Thyroid gland (tissue), 4 donors: ENCODE measurements at regions not wholly inside any gene's neighbourhood (a gene's known extent, or its start where the extent isn't known, plus 50 kb on each side); places are given as distances from the start of the nearest gene placed in this dataset.

ENCODE experiments used
- DNase-seq, 2 donors: peaks; one replicate each; pipeline ENCODE4 v3.0.0-alpha.2; 2019
- H3K27ac ChIP-seq, 3 donors: fragments of 200-600 bp; sonication (generic); 1 replicate in 2 of 3; 2 replicates in 1 of 3; pipeline ENCODE4 v1.5.1; 2016 to 2019; ENCODE audit warnings: mild to moderate bottlenecking in 1 of 3, moderate library complexity in 1 of 3
- H3K27me3 ChIP-seq: fragments of 200-600 bp; sonication (generic); one replicate; pipeline ENCODE4 v1.5.1; 2019
- H3K36me3 ChIP-seq, 2 donors: fragments of 200-600 bp; sonication (generic); one replicate each; pipeline ENCODE4 v1.5.1; 2016 to 2019
- H3K4me1 ChIP-seq, 2 donors: fragments of 200-600 bp; sonication (generic); one replicate each; pipeline ENCODE4 v1.5.1; 2017 to 2019
- H3K4me3 ChIP-seq, 3 donors: fragments of 200-600 bp; sonication (generic); replicated peaks in 1 of 3; 1 replicate in 2 of 3; 2 replicates in 1 of 3; pipeline ENCODE4 v1.5.1; 2016; ENCODE audit warnings: mild to moderate bottlenecking in 1 of 3
- H3K9me3 ChIP-seq: fragments of 200-600 bp; sonication (generic); one replicate; pipeline ENCODE4 v1.5.1; 2017
- POLR2A ChIP-seq, 2 donors: fragments of 450-650 bp; IDR thresholded peaks; one replicate each; pipeline ENCODE4 v1.6.1; 2017; ENCODE audit warnings: antibody characterized with exemption in 2 of 2, mild to moderate bottlenecking in 2 of 2, moderate library complexity in 1 of 2
- WGBS, 2 donors: methylation state at CpG; one replicate each; pipeline ENCODE4 v1.1.5; 2017; 5-methylcytosine and 5-hydroxymethylcytosine counted together
- intact Hi-C: fragments of 100-400 bp; cut with DNase I; formaldehyde crosslinking; loops from one replicate; pipeline ENCODE4 v1.15.1; 2023
- TF ChIP-seq, protein P1 (sequence below), 6 experiments: fragments of 200-600 bp in 3 of 6; fragments of 450-650 bp in 3 of 6; sonication (generic) in 3 of 6; IDR thresholded peaks; one replicate each; pipeline ENCODE4 v1.5.1; 2016 to 2019; ENCODE audit warnings: antibody characterized with exemption in 6 of 6, mild to moderate bottlenecking in 2 of 6, inconsistent platforms in 1 of 6, moderate library complexity in 1 of 6

DNA sequence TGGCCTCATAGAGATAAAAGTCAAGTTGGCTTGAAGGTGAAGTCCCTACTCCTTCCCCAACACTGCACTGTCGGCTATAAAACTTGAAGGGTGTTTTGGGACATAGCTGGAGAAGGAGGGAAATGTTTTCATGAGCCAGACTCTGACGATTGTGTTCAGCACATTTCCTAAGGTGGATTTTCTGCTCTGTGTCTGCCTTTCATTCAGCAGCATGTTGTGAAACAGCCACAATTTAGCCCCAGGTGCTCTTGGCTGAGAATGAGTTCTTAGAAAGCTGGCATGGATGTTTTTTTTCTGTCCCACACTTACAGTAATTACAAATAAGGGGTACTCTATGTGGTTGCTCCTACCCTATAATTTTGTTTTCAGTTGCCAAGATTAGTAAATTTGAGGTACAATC, 492.4 kb downstream of the MCTP2 start:
- Histone ChIP-seq H3K4me3 (no peak overlapping the region), H3K27me3 (no peaks in the 10 kb centered on the region), H3K27ac (no peak overlapping the region), H3K9me3 (no peaks in the 10 kb centered on the region), H3K4me1 (no peaks in the 10 kb centered on the region), H3K36me3 (no peaks in the 10 kb centered on the region)
- 48 to 53% methylated on average over 2 of the region's 2 CpGs for WGBS, 2 donors
- TF ChIP-seq, protein P1, sequence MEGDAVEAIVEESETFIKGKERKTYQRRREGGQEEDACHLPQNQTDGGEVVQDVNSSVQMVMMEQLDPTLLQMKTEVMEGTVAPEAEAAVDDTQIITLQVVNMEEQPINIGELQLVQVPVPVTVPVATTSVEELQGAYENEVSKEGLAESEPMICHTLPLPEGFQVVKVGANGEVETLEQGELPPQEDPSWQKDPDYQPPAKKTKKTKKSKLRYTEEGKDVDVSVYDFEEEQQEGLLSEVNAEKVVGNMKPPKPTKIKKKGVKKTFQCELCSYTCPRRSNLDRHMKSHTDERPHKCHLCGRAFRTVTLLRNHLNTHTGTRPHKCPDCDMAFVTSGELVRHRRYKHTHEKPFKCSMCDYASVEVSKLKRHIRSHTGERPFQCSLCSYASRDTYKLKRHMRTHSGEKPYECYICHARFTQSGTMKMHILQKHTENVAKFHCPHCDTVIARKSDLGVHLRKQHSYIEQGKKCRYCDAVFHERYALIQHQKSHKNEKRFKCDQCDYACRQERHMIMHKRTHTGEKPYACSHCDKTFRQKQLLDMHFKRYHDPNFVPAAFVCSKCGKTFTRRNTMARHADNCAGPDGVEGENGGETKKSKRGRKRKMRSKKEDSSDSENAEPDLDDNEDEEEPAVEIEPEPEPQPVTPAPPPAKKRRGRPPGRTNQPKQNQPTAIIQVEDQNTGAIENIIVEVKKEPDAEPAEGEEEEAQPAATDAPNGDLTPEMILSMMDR (IDR thresholded peaks at IDR 0.05) = no peak
- TF ChIP-seq POLR2A (IDR thresholded peaks at IDR 0.05) = no peak
- intact Hi-C loops = no loop called here
- no peak for DNase-seq

DNA sequence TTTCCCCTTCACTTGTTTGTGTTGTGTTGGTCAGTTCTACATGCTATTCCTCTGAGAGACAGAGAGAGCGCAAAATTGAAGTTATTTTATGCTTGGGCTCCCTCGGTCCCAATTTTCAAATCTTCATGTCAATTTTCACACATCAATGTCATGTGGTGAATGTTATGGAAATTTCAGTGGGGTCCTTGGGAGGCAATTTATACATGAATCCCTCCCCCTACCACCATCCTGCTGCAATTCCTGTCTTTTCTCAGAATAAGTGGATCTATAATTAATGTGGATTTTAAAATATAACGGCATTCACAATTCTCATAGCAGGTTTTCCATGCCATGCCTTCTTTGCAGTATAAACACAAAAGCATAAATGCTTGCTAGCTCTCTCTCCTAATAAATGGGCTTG, 499.9 kb downstream of the MCTP2 start:
- H3K9me3 ChIP-seq = no peaks in the 10 kb centered on the region
- no peak for DNase-seq
- intact Hi-C loops = no loop called here
- no peak for TF ChIP-seq POLR2A (IDR thresholded peaks at IDR 0.05)
- TF ChIP-seq, protein P1 (IDR thresholded peaks at IDR 0.05) = no peak
- no peaks in the 10 kb centered on the region for H3K27me3 ChIP-seq
- WGBS, 2 donors = 79 to 85% methylated on average over 3 of the region's 3 CpGs
- no peaks in the 10 kb centered on the region for H3K36me3 ChIP-seq
- H3K27ac ChIP-seq = no peak overlapping the region
- no peaks in the 10 kb centered on the region for H3K4me1 ChIP-seq
- H3K4me3 ChIP-seq = no peak overlapping the region

DNA sequence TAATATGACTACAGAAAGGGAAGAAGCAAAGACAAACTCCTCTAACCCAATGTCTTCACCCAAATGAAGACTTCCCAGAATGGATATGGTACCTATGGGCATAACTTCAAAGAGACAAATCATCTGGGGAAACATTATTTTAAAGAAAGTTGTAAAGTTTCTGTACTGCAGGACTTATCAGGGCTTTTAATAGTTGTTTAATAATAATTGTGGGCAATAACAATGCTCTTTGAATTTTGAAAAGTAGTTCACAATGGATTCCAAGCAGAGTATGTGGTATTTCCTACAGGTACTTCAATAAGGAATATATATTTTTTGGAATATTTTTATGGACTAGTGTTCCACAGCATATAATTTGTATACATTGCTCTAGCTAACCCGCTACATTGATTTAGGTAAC, 503.1 kb downstream of the MCTP2 start:
- H3K4me1 ChIP-seq = no peaks in the 10 kb centered on the region
- WGBS, 2 donors = 40 to 94% methylated on average over 1 of the region's 1 CpG
- DNase-seq = no peak
- H3K36me3 ChIP-seq = no peaks in the 10 kb centered on the region
- no peak overlapping the region for H3K4me3 ChIP-seq
- TF ChIP-seq POLR2A (IDR thresholded peaks at IDR 0.05) = no peak
- TF ChIP-seq, protein P1 (IDR thresholded peaks at IDR 0.05) = no peak
- intact Hi-C loops = no loop called here
- no peaks in the 10 kb centered on the region for H3K27me3 ChIP-seq
- H3K27ac ChIP-seq = no peak overlapping the region
- no peaks in the 10 kb centered on the region for H3K9me3 ChIP-seq

DNA sequence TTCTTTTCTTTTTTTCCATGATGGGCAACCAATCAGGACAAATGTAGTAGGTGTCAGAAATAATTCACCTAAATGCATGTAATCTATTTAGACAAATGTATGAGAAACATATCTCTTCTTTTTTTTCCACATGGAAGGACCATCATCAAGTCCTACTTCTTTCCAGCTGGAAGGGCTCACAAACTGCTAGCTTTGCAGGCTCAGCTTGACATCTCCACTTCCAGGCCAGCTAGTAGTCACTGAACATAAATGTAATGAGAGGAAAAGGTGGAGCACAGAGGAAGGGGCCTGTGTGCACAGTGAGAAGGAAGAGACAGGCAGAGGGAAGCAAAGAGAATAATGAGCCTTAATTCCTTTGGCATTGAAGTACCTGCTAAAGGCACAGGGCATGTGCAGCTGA, 504.9 kb downstream of the MCTP2 start:
- TF ChIP-seq, protein P1 (IDR thresholded peaks at IDR 0.05) = no peak
- no peak for TF ChIP-seq POLR2A (IDR thresholded peaks at IDR 0.05)
- Histone ChIP-seq H3K36me3 (no peaks in the 10 kb centered on the region), H3K27ac (no peak overlapping the region), H3K27me3 (no peaks in the 10 kb centered on the region), H3K4me3 (no peak overlapping the region), H3K9me3 (no peaks in the 10 kb centered on the region), H3K4me1 (no peaks in the 10 kb centered on the region)
- intact Hi-C loops = no loop called here
- DNase-seq = no peak

DNA sequence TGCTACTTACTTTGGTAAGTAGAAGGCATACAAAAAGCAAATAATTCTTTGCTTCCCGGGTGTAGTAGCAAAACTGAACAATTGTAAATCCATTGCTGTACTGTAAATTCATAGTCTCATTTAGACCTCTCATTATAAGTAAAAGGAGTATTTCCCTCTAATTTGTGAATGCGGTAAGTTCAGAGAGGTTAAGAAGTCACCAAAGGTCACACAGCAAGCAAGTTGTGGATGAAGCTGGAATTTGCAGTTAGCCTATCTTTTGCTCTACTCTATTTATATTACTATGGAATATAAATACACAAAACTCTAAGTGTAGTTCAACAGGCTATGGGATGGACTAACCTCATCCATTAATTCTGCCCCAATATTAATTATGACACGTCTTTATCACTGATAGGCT, 508.3 kb downstream of the MCTP2 start:
- Histone ChIP-seq H3K9me3 (no peaks in the 10 kb centered on the region), H3K4me1 (no peaks in the 10 kb centered on the region)

More for the DNA sequence above, 508.3 kb downstream of the MCTP2 start:
- WGBS, 2 donors = 84 to 92% methylated on average over 3 of the region's 3 CpGs
- no peaks in the 10 kb centered on the region for H3K36me3 ChIP-seq
- intact Hi-C loops = no loop called here
- no peak for TF ChIP-seq POLR2A (IDR thresholded peaks at IDR 0.05)
- TF ChIP-seq, protein P1 (IDR thresholded peaks at IDR 0.05) = no peak
- no peak overlapping the region for H3K4me3 ChIP-seq
- no peaks in the 10 kb centered on the region for H3K27me3 ChIP-seq
- no peak for DNase-seq
- H3K27ac ChIP-seq = no peak overlapping the region
